Loucy (cell line): ENCODE measurements at regions not wholly inside any gene's neighbourhood (a gene's known extent, or its start where the extent isn't known, plus 50 kb on each side); places are given as distances from the start of the nearest gene placed in this dataset.

Experiments
- H2AFZ ChIP-seq: fragments of 200-600 bp; sonication (generic); 2 replicates; pipeline ENCODE4 v1.6.0; 2016; ENCODE audit warnings: antibody characterized with exemption, mild to moderate bottlenecking, low read length, moderate library complexity
- H3F3A ChIP-seq: fragments of 200-600 bp; 2 replicates; pipeline ENCODE4 v1.6.0; 2016; ENCODE audit warnings: antibody characterized with exemption, low read depth, mild to moderate bottlenecking
- H3K27me3 ChIP-seq: fragments of 200-600 bp; sonication (generic); 2 replicates; pipeline ENCODE4 v1.6.1; 2014; ENCODE audit warnings: low read length, mild to moderate bottlenecking; ENCODE audit not compliant: insufficient read depth, poor library complexity, severe bottlenecking
- H3K36me3 ChIP-seq: fragments of 200-600 bp; sonication (generic); 2 replicates; pipeline ENCODE4 v1.6.1; 2016; ENCODE audit warnings: low read length; ENCODE audit not compliant: insufficient read depth
- H3K4me1 ChIP-seq: fragments of 200-600 bp; sonication (generic); 2 replicates; pipeline ENCODE4 v1.5.1; 2014; ENCODE audit warnings: low read length, mild to moderate bottlenecking; ENCODE audit not compliant: insufficient read depth, poor library complexity, severe bottlenecking
- H3K4me2 ChIP-seq: fragments of 200-600 bp; sonication (generic); 2 replicates; pipeline ENCODE4 v1.6.0; 2014; ENCODE audit warnings: antibody characterized with exemption, low read length, low read depth, mild to moderate bottlenecking; ENCODE audit not compliant: poor library complexity, severe bottlenecking
- H3K4me3 ChIP-seq: fragments of 200-600 bp; sonication (generic); 2 replicates; pipeline ENCODE4 v1.5.1; 2014; ENCODE audit warnings: low read length, mild to moderate bottlenecking, mixed read lengths; ENCODE audit not compliant: poor library complexity, severe bottlenecking
- H3K79me2 ChIP-seq: fragments of 200-600 bp; sonication (generic); 2 replicates; pipeline ENCODE4 v1.6.1; 2014; ENCODE audit warnings: low read length; ENCODE audit not compliant: insufficient read depth
- H3K9ac ChIP-seq: fragments of 200-600 bp; sonication (generic); 2 replicates; pipeline ENCODE4 v1.6.0; 2014; ENCODE audit warnings: mild to moderate bottlenecking, low read depth, low read length, moderate library complexity; ENCODE audit not compliant: poor library complexity, severe bottlenecking
- H3K9me2 ChIP-seq: fragments of 200-600 bp; sonication (generic); replicated peaks from 2 replicates; pipeline ENCODE4 v1.6.1; 2016; ENCODE audit warnings: low read depth, low read length, mixed read lengths
- H3K9me3 ChIP-seq: fragments of 200-600 bp; sonication (generic); 2 replicates; pipeline ENCODE4 v1.6.1; 2014; ENCODE audit warnings: mild to moderate bottlenecking, antibody characterized with exemption, low read length, low read depth; ENCODE audit not compliant: insufficient read depth
- H4K20me1 ChIP-seq: fragments of 200-600 bp; sonication (generic); 2 replicates; pipeline ENCODE4 v1.6.0; 2014; ENCODE audit warnings: antibody characterized with exemption, low read length, mild to moderate bottlenecking; ENCODE audit not compliant: insufficient read depth, poor library complexity, severe bottlenecking
- EZH2phosphoT487 ChIP-seq: fragments of 200-600 bp; IDR thresholded peaks from 2 replicates; pipeline ENCODE4 v1.6.1; 2018; ENCODE audit warnings: antibody characterized with exemption, mild to moderate bottlenecking, moderate library complexity, borderline replicate concordance
- TF ChIP-seq, protein P1 (sequence below): fragments of 200-600 bp; sonication (generic); conservative IDR thresholded peaks from 2 replicates; pipeline ENCODE4 v1.5.1; 2014; ENCODE audit warnings: mild to moderate bottlenecking, antibody characterized with exemption, low read length

DNA sequence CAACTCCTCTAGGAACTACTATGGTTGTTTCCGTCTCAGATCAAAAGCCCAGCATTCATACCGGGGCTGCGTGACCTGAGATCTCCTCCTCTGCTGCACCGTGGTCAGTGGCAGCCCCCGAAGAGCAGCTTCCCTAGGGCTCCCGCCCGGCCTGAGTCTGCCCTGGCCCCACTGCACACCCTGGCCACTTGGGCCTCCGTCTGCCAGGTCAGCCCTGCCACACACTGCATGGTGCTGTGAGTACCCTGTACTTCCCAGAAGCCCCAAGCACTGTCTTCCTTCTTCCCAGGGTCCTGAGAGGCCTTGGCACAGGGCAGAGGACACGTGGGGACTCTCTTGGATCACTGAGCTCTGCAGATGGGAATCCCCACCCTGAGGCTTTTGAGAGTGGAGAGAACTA, 81.5 kb upstream of the GPC1 start:
- Histone ChIP-seq H3F3A (no peaks in the 10 kb centered on the region), H3K79me2 (no peaks in the 10 kb centered on the region), H3K9me3 (no peaks in the 10 kb centered on the region; the same call in 1 of the 2 replicates), H4K20me1 (no peaks in the 10 kb centered on the region), H3K9me2 (no peaks in the 10 kb centered on the region), H3K4me2 (no peak overlapping the region), H3K9ac (no peak overlapping the region), H3K36me3 (no peaks in the 10 kb centered on the region), H3K27me3 (no peaks in the 10 kb centered on the region), H3K4me1 (no peaks in the 10 kb centered on the region), H2AFZ (no peak overlapping the region), H3K4me3 (no peak overlapping the region)
- TF ChIP-seq, protein P1, sequence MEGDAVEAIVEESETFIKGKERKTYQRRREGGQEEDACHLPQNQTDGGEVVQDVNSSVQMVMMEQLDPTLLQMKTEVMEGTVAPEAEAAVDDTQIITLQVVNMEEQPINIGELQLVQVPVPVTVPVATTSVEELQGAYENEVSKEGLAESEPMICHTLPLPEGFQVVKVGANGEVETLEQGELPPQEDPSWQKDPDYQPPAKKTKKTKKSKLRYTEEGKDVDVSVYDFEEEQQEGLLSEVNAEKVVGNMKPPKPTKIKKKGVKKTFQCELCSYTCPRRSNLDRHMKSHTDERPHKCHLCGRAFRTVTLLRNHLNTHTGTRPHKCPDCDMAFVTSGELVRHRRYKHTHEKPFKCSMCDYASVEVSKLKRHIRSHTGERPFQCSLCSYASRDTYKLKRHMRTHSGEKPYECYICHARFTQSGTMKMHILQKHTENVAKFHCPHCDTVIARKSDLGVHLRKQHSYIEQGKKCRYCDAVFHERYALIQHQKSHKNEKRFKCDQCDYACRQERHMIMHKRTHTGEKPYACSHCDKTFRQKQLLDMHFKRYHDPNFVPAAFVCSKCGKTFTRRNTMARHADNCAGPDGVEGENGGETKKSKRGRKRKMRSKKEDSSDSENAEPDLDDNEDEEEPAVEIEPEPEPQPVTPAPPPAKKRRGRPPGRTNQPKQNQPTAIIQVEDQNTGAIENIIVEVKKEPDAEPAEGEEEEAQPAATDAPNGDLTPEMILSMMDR = no peak
- TF ChIP-seq EZH2phosphoT487 = no peak

DNA sequence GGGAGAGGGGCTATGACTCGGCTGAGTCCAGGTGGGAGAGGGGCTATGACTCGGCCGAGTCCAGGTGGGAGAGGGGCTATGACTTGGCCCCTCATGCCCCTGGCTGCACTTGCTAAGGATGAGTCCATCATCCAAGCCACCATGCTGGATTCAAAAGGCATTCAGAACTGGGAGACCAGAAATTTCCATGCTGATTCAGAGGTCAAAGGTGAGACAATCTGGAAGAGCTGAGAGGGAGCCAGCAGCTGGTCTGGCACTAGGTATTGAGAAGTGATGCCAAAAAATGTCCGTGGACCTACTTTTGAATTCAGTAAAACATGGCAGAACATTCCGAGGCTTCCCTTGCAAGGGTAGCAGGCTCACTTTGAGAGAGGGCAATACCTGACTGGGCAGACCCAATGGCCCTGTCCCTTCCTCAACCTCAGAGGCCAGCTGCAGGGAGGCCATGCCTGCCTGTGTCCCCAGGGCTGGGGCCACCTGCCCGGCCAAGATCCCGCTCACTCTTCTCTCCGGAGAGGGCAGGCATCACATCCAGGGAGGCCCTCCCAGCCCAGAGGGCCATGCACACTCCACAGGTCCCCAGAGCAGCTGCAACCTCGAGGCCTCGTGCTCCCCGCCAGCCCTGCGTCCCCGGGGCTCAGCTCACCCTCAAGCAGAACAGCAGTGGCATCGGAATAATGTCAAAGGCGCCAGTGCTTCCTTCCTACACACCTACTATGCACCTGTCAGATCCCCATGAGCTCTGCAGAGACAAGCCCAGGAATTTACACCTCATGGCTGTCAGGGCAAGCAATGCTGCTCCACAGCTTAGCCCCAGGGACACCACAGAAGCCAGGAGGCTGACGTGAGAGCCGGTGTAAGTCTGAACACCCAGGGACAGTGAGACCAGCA, 80.2 kb upstream of the GPC1 start:
- no peak overlapping the region for H3K4me2 ChIP-seq

DNA sequence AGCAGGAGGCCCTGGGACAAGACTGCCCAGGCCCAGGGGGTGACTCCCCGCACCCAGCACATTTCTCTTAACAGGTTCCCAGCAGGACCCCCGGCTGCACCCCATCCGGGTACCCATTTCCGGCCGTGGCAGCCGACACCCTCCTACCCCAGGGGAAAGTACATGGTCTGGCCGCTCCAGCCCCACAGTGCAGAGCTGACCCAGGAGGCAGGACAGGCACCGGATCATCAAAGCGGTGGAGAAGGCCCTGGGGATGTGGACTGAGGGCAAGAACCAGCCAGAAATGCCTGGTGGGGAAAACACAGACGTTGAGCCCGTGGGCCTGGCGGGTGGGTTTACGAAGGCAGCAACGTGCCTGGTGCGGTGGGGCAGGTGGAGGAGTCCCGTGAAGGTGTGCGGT, 79.5 kb upstream of the GPC1 start:
- TF ChIP-seq EZH2phosphoT487 = no peak
- Histone ChIP-seq H3K4me1 (no peaks in the 10 kb centered on the region), H3K36me3 (no peaks in the 10 kb centered on the region), H2AFZ (no peak overlapping the region), H3K4me3 (no peak overlapping the region), H3K9me2 (no peaks in the 10 kb centered on the region), H4K20me1 (no peaks in the 10 kb centered on the region), H3K4me2 (no peak overlapping the region), H3K9me3 (peaks cover 4% of the 10 kb centered on the region; the same call in 1 of the 2 replicates), H3K9ac (no peak overlapping the region), H3K27me3 (no peaks in the 10 kb centered on the region), H3F3A (no peaks in the 10 kb centered on the region), H3K79me2 (no peaks in the 10 kb centered on the region)

More for the DNA sequence above, 80.2 kb upstream of the GPC1 start:
- Histone ChIP-seq H3K27me3 (no peaks in the 10 kb centered on the region), H3K79me2 (no peaks in the 10 kb centered on the region), H3K9me3 (no peaks in the 10 kb centered on the region; the same call in 1 of the 2 replicates), H4K20me1 (no peaks in the 10 kb centered on the region), H3F3A (no peaks in the 10 kb centered on the region), H3K36me3 (no peaks in the 10 kb centered on the region), H2AFZ (no peak overlapping the region), H3K4me1 (no peaks in the 10 kb centered on the region), H3K9ac (no peak overlapping the region), H3K4me3 (no peak overlapping the region), H3K9me2 (no peaks in the 10 kb centered on the region)
- no peak for TF ChIP-seq EZH2phosphoT487
- TF ChIP-seq, protein P1 = no peak
